ENCODE measurements at regions not wholly inside any gene's neighbourhood (a gene's known extent, or its start where the extent isn't known, plus 50 kb on each side); places are given as distances from the start of the nearest gene placed in this dataset.

- Histone ChIP-seq H3K4me1 (ENCODE audit: insufficient read depth) (no peaks in the 10 kb centered on the region), H4K20me1 (ENCODE audit: insufficient read depth) (no peaks in the 10 kb centered on the region), H3K4me2 (ENCODE audit: unreplicated experiment) (no peak overlapping the region), H3K27me3 (replicated peaks; ENCODE audit: insufficient read depth) (no peaks in the 10 kb centered on the region), H3K9me3 (ENCODE audit: low read depth) (peaks cover 3% of the 10 kb centered on the region), H3K9me2 (ENCODE audit: insufficient read depth) (no peaks in the 10 kb centered on the region), H3K27ac (no peak overlapping the region), H3K9ac (no peak overlapping the region), H3K36me3 (ENCODE audit: low read depth) (no peaks in the 10 kb centered on the region), H3K79me2 (ENCODE audit: insufficient read depth) (no peaks in the 10 kb centered on the region), H3K4me3 (no peak overlapping the region), H2AFZ (no peak overlapping the region), H3F3A (ENCODE audit: insufficient read depth) (peaks cover 10% of the 10 kb centered on the region)
- in situ Hi-C loops (cut with MboI), result no loop called here
- no peak for TF ChIP-seq EZH2 (IDR thresholded peaks at IDR 0.05; ENCODE audit: insufficient read depth, poor library complexity, severe bottlenecking)
- TF ChIP-seq EZH2phosphoT487 (IDR thresholded peaks at IDR 0.05; ENCODE audit: insufficient read depth, low read depth), result no peak
- 40 to 43% methylated on average over 9 of the region's 9 CpGs for WGBS, 2 experiments (ENCODE audit: low coverage in 1 of 2, low lambda C conversion rate in 2 of 2, missing lambda C conversion rate in 2 of 2)
- no peak for DNase-seq
Measured at GRCh38 chr2:5026571-5027234, 665.5 kb upstream of the SOX11 start.

DNA sequence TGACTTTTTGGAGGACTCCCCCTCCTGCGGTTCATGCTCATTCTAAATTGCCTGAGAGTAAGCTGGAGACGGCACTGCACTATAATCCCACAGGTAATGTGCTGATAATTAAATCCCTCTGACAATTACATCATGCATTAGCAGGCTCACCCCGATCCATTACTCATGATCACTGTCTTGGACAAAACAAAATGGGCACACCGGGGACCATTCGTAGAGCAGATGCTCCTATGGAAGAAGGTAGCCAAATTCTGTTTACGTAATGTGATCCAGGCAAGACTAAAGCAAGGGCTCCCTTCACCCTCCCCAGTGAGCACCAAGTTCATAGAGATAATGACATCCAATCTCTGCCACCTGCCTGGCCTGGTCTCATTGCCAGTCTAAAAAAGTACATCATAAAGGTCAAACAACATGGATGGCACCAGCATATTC, 657.1 kb upstream of the SOX11 start:
- in situ Hi-C loops (cut with MboI), result no loop called here
- Histone ChIP-seq H3K4me1 (ENCODE audit: insufficient read depth) (no peaks in the 10 kb centered on the region), H3K36me3 (ENCODE audit: low read depth) (no peaks in the 10 kb centered on the region), H2AFZ (no peak overlapping the region), H3F3A (ENCODE audit: insufficient read depth) (no peaks in the 10 kb centered on the region), H3K4me3 (no peak overlapping the region), H3K79me2 (ENCODE audit: insufficient read depth) (no peaks in the 10 kb centered on the region), H3K9ac (no peak overlapping the region), H3K4me2 (ENCODE audit: unreplicated experiment) (no peak overlapping the region), H3K9me3 (ENCODE audit: low read depth) (no peaks in the 10 kb centered on the region), H4K20me1 (ENCODE audit: insufficient read depth) (no peaks in the 10 kb centered on the region), H3K27me3 (replicated peaks; ENCODE audit: insufficient read depth) (no peaks in the 10 kb centered on the region), H3K27ac (no peak overlapping the region), H3K9me2 (ENCODE audit: insufficient read depth) (no peaks in the 10 kb centered on the region)
- 45 to 49% methylated on average over 6 of the region's 6 CpGs for WGBS, 2 experiments (ENCODE audit: low coverage in 1 of 2, low lambda C conversion rate in 2 of 2, missing lambda C conversion rate in 2 of 2)
- no peak for TF ChIP-seq EZH2 (IDR thresholded peaks at IDR 0.05; ENCODE audit: insufficient read depth, poor library complexity, severe bottlenecking)
- TF ChIP-seq EZH2phosphoT487 (IDR thresholded peaks at IDR 0.05; ENCODE audit: insufficient read depth, low read depth), result no peak
- no peak for DNase-seq

DNA sequence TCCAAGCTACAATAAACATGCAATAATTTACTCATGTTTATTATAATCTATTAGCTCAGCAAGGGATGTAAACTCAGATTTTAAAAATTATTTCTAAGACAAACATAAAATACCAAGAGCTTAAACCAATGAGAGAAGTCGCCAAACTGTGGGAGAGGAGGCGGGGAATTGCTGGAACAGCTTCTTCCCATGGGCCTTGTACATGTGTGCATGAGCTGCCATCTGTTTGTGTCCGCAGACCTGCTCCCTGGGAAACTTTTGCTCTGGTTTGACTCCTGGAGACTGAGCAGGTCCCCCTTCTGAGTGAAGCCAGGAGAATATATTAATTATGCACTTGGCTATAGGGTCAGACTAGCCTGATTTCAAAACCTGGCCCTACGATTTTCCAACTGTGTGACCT, 655.9 kb upstream of the SOX11 start:
- no peaks in the 10 kb centered on the region for H3K79me2 ChIP-seq (ENCODE audit: insufficient read depth)
- no peaks in the 10 kb centered on the region for H3K9me2 ChIP-seq (ENCODE audit: insufficient read depth)
- WGBS, 2 experiments (ENCODE audit: low coverage in 1 of 2, low lambda C conversion rate in 2 of 2, missing lambda C conversion rate in 2 of 2), result 4 to 10% methylated on average over 4 of the region's 4 CpGs
- H3K9me3 ChIP-seq (ENCODE audit: low read depth), result no peaks in the 10 kb centered on the region
- H3K4me3 ChIP-seq, result no peak overlapping the region
- no peak overlapping the region for H3K9ac ChIP-seq
- TF ChIP-seq EZH2phosphoT487 (IDR thresholded peaks at IDR 0.05; ENCODE audit: insufficient read depth, low read depth) (no peak), EZH2 (IDR thresholded peaks at IDR 0.05; ENCODE audit: insufficient read depth, poor library complexity, severe bottlenecking) (no peak)
- in situ Hi-C loops (cut with MboI), result no loop called here
- no peaks in the 10 kb centered on the region for H3K27me3 ChIP-seq (replicated peaks; ENCODE audit: insufficient read depth)
- H4K20me1 ChIP-seq (ENCODE audit: insufficient read depth), result no peaks in the 10 kb centered on the region
- no peak overlapping the region for H3K4me2 ChIP-seq (ENCODE audit: unreplicated experiment)
- no peaks in the 10 kb centered on the region for H3K4me1 ChIP-seq (ENCODE audit: insufficient read depth)
- H3F3A ChIP-seq (ENCODE audit: insufficient read depth), result no peaks in the 10 kb centered on the region
- no peaks in the 10 kb centered on the region for H3K36me3 ChIP-seq (ENCODE audit: low read depth)
- H3K27ac ChIP-seq, result no peak overlapping the region
- DNase-seq, result no peak
- H2AFZ ChIP-seq, result no peak overlapping the region

DNA sequence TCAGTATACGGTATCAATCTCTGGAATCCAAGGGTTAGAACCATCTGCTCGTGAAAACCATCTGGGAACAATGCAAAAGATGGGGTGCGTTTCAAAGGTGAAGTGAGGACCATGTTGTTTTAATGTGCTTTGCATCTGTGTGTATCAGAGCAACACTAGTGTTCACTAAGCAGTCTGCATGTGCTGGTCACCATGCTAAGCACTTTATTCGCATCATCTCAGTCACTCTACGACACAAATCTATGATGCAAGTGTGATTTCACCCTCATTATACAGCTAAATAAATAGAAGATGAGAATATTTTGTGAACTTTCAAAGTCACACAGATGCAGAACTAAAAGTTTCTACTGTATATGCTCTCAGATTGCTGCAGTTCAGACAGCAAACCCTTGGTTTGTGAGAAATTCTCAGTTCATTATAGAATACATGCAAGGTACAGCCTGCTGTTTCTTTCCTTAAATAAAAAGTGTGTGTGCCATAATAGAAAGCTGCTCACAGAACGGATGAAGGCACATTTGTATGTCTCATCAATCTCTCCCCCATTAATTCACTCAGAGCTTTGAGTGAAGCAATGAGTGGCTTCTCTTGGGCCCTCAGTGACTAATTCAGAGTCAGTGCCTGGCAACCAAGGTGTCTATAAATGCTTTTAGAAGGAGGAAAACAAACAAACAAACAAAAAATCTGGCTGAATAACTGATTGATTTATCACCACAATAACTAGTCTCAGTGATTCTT, 652.8 kb upstream of the SOX11 start:
- no peak for DNase-seq
- WGBS, 2 experiments (ENCODE audit: low coverage in 1 of 2, low lambda C conversion rate in 2 of 2, missing lambda C conversion rate in 2 of 2), result 13 to 15% methylated on average over 6 of the region's 6 CpGs
- Histone ChIP-seq H3K4me1 (ENCODE audit: insufficient read depth) (no peaks in the 10 kb centered on the region), H3K9me2 (ENCODE audit: insufficient read depth) (no peaks in the 10 kb centered on the region), H3K27me3 (replicated peaks; ENCODE audit: insufficient read depth) (no peaks in the 10 kb centered on the region), H3K79me2 (ENCODE audit: insufficient read depth) (no peaks in the 10 kb centered on the region), H3K4me2 (ENCODE audit: unreplicated experiment) (no peak overlapping the region), H3K9ac (no peak overlapping the region), H2AFZ (no peak overlapping the region), H3K4me3 (no peak overlapping the region), H3K27ac (no peak overlapping the region), H4K20me1 (ENCODE audit: insufficient read depth) (no peaks in the 10 kb centered on the region), H3K36me3 (ENCODE audit: low read depth) (no peaks in the 10 kb centered on the region), H3K9me3 (ENCODE audit: low read depth) (no peaks in the 10 kb centered on the region), H3F3A (ENCODE audit: insufficient read depth) (no peaks in the 10 kb centered on the region)
- in situ Hi-C loops (cut with MboI), result no loop called here
- TF ChIP-seq EZH2 (IDR thresholded peaks at IDR 0.05; ENCODE audit: insufficient read depth, poor library complexity, severe bottlenecking) (no peak), EZH2phosphoT487 (IDR thresholded peaks at IDR 0.05; ENCODE audit: insufficient read depth, low read depth) (no peak)

All from GM23248 (cell line).